WI38 (cell line): ENCODE measurements at regions not wholly inside any gene's neighbourhood (a gene's known extent, or its start where the extent isn't known, plus 50 kb on each side); places are given as distances from the start of the nearest gene placed in this dataset.

ENCODE experiments used
- H3K4me3 ChIP-seq: 2 replicates; pipeline ENCODE4 v1.5.1; 2011; ENCODE audit warnings: low read depth, mild to moderate bottlenecking, control low read depth, low read length
- CTCF ChIP-seq: IDR thresholded peaks from 2 replicates; pipeline ENCODE4 v1.5.1; 2012; ENCODE audit warnings: low read depth, mild to moderate bottlenecking, control low read depth, low read length

- no peak for TF ChIP-seq CTCF
- no peak overlapping the region for H3K4me3 ChIP-seq
Observed at GRCh38 chr2:226611196-226611943, 188.2 kb downstream of the IRS1 start.

- H3K4me3 ChIP-seq = no peak overlapping the region
- no peak for TF ChIP-seq CTCF
Observed at GRCh38 chr2:226609366-226609765, 190.3 kb downstream of the IRS1 start.

DNA sequence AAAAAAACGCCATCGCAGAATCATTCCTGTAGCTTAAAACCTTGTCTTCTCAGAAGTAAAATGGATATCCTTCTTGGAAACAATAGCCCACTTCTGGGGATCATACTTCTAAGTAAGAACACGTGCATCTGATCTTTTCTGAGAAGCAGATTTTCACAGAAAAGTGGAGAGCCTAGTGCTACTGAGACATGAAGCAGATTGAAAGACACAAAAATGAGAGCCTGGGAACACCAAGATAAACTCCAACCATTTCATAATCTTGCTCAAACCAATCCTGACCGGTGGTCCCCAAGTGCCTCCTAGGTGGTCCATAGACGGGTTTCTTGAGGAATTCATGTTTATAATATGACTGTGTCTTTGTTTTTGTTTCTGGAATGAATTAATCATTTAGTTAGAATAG is 191.2 kb downstream of the IRS1 start:
- no peak for TF ChIP-seq CTCF
- no peak overlapping the region for H3K4me3 ChIP-seq

DNA sequence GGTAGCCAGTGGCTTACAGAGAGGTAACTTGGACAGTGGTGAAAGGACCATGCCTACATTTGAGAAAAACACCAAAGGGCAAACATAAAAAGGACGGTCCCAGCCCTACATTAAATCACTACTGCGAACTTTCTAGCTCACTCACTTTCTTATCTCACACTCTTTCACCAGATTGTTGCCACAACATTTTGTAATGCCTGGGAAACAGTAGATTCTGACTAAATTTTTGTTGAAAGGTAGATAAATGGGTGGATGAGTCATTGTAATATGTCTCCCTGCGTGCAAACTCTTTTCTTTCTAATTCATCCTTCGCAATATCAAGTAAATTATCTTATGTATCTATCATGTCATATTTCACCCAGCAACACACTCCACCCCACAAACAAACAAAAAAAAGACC is 192.2 kb downstream of the IRS1 start:
- no peak for TF ChIP-seq CTCF
- H3K4me3 ChIP-seq = no peak overlapping the region

- no peak overlapping the region for H3K4me3 ChIP-seq
- TF ChIP-seq CTCF = no peak
Observed at GRCh38 chr2:226605642-226606041, 194.0 kb downstream of the IRS1 start.

GRCh38 chr2:226603606-226604005 is 196.0 kb downstream of the IRS1 start:
- H3K4me3 ChIP-seq = no peak overlapping the region
- TF ChIP-seq CTCF = no peak

GRCh38 chr2:226601881-226602662 is 197.5 kb downstream of the IRS1 start:
- no peak for TF ChIP-seq CTCF
- no peak overlapping the region for H3K4me3 ChIP-seq
